H1 (cell line): ENCODE measurements at regions not wholly inside any gene's neighbourhood (a gene's known extent, or its start where the extent isn't known, plus 50 kb on each side); places are given as distances from the start of the nearest gene placed in this dataset.

Experiments
- HDAC2 ChIP-seq, 2 experiments: fragments of 300-600 bp in 1 of 2; sonication (generic) in 1 of 2; IDR thresholded peaks; 2 replicates each; pipeline ENCODE4 v1.6.1; 2011 to 2012; ENCODE audit warnings: low read depth in 2 of 2, low read length in 2 of 2, mild to moderate bottlenecking in 2 of 2, moderate library complexity in 2 of 2, borderline replicate concordance in 1 of 2, inconsistent platforms in 1 of 2
- POLR2A ChIP-seq, 2 experiments: IDR thresholded peaks; 1 replicate in 1 of 2; 2 replicates in 1 of 2; pipeline ENCODE4 v1.6.1; 2011; ENCODE audit warnings: low read depth in 2 of 2, low read length in 2 of 2, mild to moderate bottlenecking in 2 of 2; ENCODE audit errors: control extremely low read depth in 1 of 2
- POU5F1 ChIP-seq: IDR thresholded peaks from 2 replicates; pipeline ENCODE4 v1.6.1; 2011; ENCODE audit warnings: low read depth, mild to moderate bottlenecking, low read length, moderate library complexity
- RBBP5 ChIP-seq: IDR thresholded peaks from 2 replicates; pipeline ENCODE4 v1.7.1; 2012; ENCODE audit warnings: low read depth, mild to moderate bottlenecking, inconsistent platforms, low read length, moderate library complexity, borderline replicate concordance
- SIRT6 ChIP-seq: IDR thresholded peaks from one replicate; pipeline ENCODE4 v1.7.1; 2012; ENCODE audit warnings: low read length, inconsistent platforms
- SP1 ChIP-seq: IDR thresholded peaks from 2 replicates; pipeline ENCODE4 v1.6.1; 2011; ENCODE audit warnings: low read depth, low read length
- TAF7 ChIP-seq: optimal IDR thresholded peaks from 2 replicates; pipeline ENCODE3; 2011; ENCODE audit warnings: low read depth, mild to moderate bottlenecking, inconsistent platforms, low read length, moderate library complexity, borderline replicate concordance

- no peak for TF ChIP-seq SP1
- TF ChIP-seq TAF7, result no peak
- no peak for TF ChIP-seq RBBP5
- no peak for TF ChIP-seq POU5F1
- no peak for TF ChIP-seq POLR2A (IDR thresholded peaks at IDR 0.05; ENCODE audit: control extremely low read depth in 1 of 2, low read depth in 2 of 2, low read length in 2 of 2)
- no peak for TF ChIP-seq SIRT6
- TF ChIP-seq HDAC2 (IDR thresholded peaks at IDR 0.05; ENCODE audit: borderline replicate concordance in 1 of 2, low read depth in 2 of 2, low read length in 2 of 2), result no peak
These were observed 128.9 kb upstream of the SATB2 start (continued) for GRCh38 chr2:199586646-199587045.
